ENCODE measurements at regions not wholly inside any gene's neighbourhood (a gene's known extent, or its start where the extent isn't known, plus 50 kb on each side); places are given as distances from the start of the nearest gene placed in this dataset.
"Not testable (repeated sequence)": the region's sequence is repeated elsewhere in the genome, so short reads cannot be mapped to it uniquely, and the experiment has no call there.

DNA sequence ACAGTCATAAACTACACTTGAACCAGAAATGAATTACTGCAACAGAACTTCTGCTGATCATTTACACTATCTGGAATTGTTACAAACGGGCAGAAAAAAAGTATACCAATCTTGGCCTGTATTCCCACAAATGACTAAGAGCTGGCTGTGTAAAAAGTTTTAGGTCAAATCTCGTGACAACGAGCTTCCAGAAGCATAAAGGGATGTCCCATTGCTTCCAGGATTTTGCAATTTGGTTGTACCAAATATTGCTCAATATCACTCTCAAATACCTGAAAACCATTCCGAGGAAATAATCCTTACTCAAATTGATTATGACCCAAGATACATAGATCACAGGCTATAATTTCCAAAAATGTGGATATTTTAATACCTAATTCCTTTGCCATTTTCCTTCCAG is 175.6 kb downstream of the TBX15 start:
- TF ChIP-seq CTCF (IDR thresholded peaks at IDR 0.05; ENCODE audit: low read depth, low read length, poor library complexity, severe bottlenecking) (no peak), EZH2phosphoT487 (IDR thresholded peaks at IDR 0.05; ENCODE audit: borderline replicate concordance, low read length) (no peak)
- Histone ChIP-seq H3K27ac (ENCODE audit: low read depth, low read length) (no peak overlapping the region), H3K9me3 (ENCODE audit: control insufficient read depth, insufficient read depth, low read length) (no peaks in the 10 kb centered on the region; the same call in 1 of the 2 replicates), H3K36me3 (ENCODE audit: control insufficient read depth, low read length) (no peaks in the 10 kb centered on the region), H3K9me2 (replicated peaks; ENCODE audit: control insufficient read depth, low read length) (no peaks in the 10 kb centered on the region), H3K79me2 (ENCODE audit: control insufficient read depth, low read length) (no peaks in the 10 kb centered on the region), H3K4me1 (ENCODE audit: control insufficient read depth, low read length) (no peaks in the 10 kb centered on the region), H3K27me3 (ENCODE audit: control insufficient read depth, low read length) (no peaks in the 10 kb centered on the region), H3K4me2 (ENCODE audit: low read length) (no peak overlapping the region), H3F3A (ENCODE audit: control insufficient read depth, insufficient read depth) (no peaks in the 10 kb centered on the region), H3K4me3 (ENCODE audit: low read length) (no peak overlapping the region), H4K20me1 (ENCODE audit: control insufficient read depth, insufficient read depth, low read depth, low read length) (no peaks in the 10 kb centered on the region)

DNA sequence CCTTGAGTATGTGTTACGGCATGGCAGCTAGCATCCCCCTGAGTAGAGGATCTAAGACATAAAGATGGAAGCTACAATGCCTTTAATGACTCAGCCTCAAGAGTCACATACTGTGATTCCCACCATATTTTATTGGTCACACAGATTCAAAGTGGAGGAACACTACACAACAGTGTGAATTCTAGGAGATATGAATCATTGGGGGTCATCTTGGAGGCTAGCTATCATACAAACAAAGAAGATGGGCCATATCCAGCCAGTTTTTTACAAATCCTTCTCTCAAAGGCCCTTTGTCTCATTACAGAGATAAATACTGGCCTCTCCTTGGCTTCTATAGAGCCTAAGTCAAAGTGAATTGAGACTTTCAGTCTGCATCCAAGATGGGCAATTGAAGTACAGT is 177.0 kb downstream of the TBX15 start:
- H3K9me3 ChIP-seq (ENCODE audit: control insufficient read depth, insufficient read depth, low read length) = no peaks in the 10 kb centered on the region; the same call in 1 of the 2 replicates
- H3F3A ChIP-seq (ENCODE audit: control insufficient read depth, insufficient read depth) = no peaks in the 10 kb centered on the region
- no peaks in the 10 kb centered on the region for H3K9me2 ChIP-seq (replicated peaks; ENCODE audit: control insufficient read depth, low read length)
- H3K4me3 ChIP-seq (ENCODE audit: low read length) = no peak overlapping the region
- no peaks in the 10 kb centered on the region for H3K27me3 ChIP-seq (ENCODE audit: control insufficient read depth, low read length)
- no peak for TF ChIP-seq EZH2phosphoT487 (IDR thresholded peaks at IDR 0.05; ENCODE audit: borderline replicate concordance, low read length)
- no peak for TF ChIP-seq CTCF (IDR thresholded peaks at IDR 0.05; ENCODE audit: low read depth, low read length, poor library complexity, severe bottlenecking)
- no peaks in the 10 kb centered on the region for H3K4me1 ChIP-seq (ENCODE audit: control insufficient read depth, low read length)
- H3K4me2 ChIP-seq (ENCODE audit: low read length) = no peak overlapping the region
- H3K36me3 ChIP-seq (ENCODE audit: control insufficient read depth, low read length) = no peaks in the 10 kb centered on the region
- H4K20me1 ChIP-seq (ENCODE audit: control insufficient read depth, insufficient read depth, low read depth, low read length) = no peaks in the 10 kb centered on the region
- no peaks in the 10 kb centered on the region for H3K79me2 ChIP-seq (ENCODE audit: control insufficient read depth, low read length)
- H3K27ac ChIP-seq (ENCODE audit: low read depth, low read length) = no peak overlapping the region

DNA sequence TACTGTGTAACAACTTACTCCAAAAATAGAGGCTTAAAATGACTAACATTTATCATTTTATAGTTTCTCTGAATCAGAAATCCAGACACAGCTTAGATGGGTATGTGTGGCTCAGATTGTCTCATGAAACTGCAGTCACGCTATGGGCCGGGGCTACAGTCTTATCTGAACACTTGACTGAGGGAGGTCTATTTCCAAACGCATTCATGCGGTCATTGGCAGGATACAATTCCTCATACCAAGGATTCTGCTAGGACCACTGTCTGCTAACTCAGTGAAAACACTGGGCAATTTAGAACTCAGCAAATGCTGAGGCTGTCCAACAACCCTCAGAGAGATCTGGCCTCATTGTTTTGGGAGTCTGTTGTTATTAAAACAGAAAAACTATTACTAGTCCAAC is 178.6 kb downstream of the TBX15 start:
- no peaks in the 10 kb centered on the region for H3K27me3 ChIP-seq (ENCODE audit: control insufficient read depth, low read length)
- no peaks in the 10 kb centered on the region for H3K36me3 ChIP-seq (ENCODE audit: control insufficient read depth, low read length)
- H4K20me1 ChIP-seq (ENCODE audit: control insufficient read depth, insufficient read depth, low read depth, low read length) = no peaks in the 10 kb centered on the region
- no peak overlapping the region for H3K4me3 ChIP-seq (ENCODE audit: low read length)
- TF ChIP-seq EZH2phosphoT487 (IDR thresholded peaks at IDR 0.05; ENCODE audit: borderline replicate concordance, low read length) = no peak
- TF ChIP-seq CTCF (IDR thresholded peaks at IDR 0.05; ENCODE audit: low read depth, low read length, poor library complexity, severe bottlenecking) = no peak
- no peak overlapping the region for H3K27ac ChIP-seq (ENCODE audit: low read depth, low read length)
- no peaks in the 10 kb centered on the region for H3F3A ChIP-seq (ENCODE audit: control insufficient read depth, insufficient read depth)
- H3K9me2 ChIP-seq (replicated peaks; ENCODE audit: control insufficient read depth, low read length) = no peaks in the 10 kb centered on the region
- H3K4me2 ChIP-seq (ENCODE audit: low read length) = no peak overlapping the region
- no peaks in the 10 kb centered on the region for H3K4me1 ChIP-seq (ENCODE audit: control insufficient read depth, low read length)
- no peaks in the 10 kb centered on the region for H3K79me2 ChIP-seq (ENCODE audit: control insufficient read depth, low read length)
- H3K9me3 ChIP-seq (ENCODE audit: control insufficient read depth, insufficient read depth, low read length) = no peaks in the 10 kb centered on the region; the same call in 1 of the 2 replicates

DNA sequence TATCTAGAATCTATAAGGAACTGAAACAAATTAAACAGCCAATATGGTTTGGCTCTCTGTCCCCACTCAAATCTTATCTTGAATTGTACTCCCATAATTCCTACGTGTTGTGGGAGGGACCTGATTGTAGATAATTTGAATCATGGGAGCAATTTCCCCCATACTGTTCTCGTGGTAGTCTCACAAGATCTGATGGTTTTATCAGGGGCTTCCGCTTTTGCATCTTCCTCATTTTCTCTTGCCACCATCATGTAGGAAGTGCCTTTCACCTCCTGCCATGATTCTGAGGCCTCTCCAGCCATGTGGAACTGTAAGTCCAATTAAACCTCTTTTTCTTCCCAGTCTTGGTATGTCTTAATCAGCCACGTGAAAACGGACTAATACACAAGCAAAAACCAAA is 185.0 kb downstream of the TBX15 start:
- not testable (repeated sequence) for H3F3A ChIP-seq (ENCODE audit: control insufficient read depth, insufficient read depth); H3K27me3 ChIP-seq (ENCODE audit: control insufficient read depth, low read length); H3K4me1 ChIP-seq (ENCODE audit: control insufficient read depth, low read length); H3K27ac ChIP-seq (ENCODE audit: low read depth, low read length); H3K79me2 ChIP-seq (ENCODE audit: control insufficient read depth, low read length); H4K20me1 ChIP-seq (ENCODE audit: control insufficient read depth, insufficient read depth, low read depth, low read length); H3K9me2 ChIP-seq (replicated peaks; ENCODE audit: control insufficient read depth, low read length); H3K36me3 ChIP-seq (ENCODE audit: control insufficient read depth, low read length); H3K4me3 ChIP-seq (ENCODE audit: low read length); H3K9me3 ChIP-seq (ENCODE audit: control insufficient read depth, insufficient read depth, low read length); H3K4me2 ChIP-seq (ENCODE audit: low read length)
